ENCODE measurements at regions not wholly inside any gene's neighbourhood (a gene's known extent, or its start where the extent isn't known, plus 50 kb on each side); places are given as distances from the start of the nearest gene placed in this dataset.

GRCh38 chr21:29470397-29470796 lies 171.7 kb downstream of the BACH1 start:
- no peak for DNase-seq (ENCODE audit: insufficient read length, low spot score, missing footprints)
- no peak overlapping the region for H2AFZ ChIP-seq (ENCODE audit: low read length)
- H3K27ac ChIP-seq (ENCODE audit: low read depth, low read length): no peak overlapping the region
- H3K4me2 ChIP-seq (ENCODE audit: insufficient read depth, low read length): no peak overlapping the region
- no peaks in the 10 kb centered on the region for H3K79me2 ChIP-seq (ENCODE audit: insufficient read depth, low read length)
- no peak overlapping the region for H3K4me3 ChIP-seq (ENCODE audit: insufficient read depth, low read length)
- no peaks in the 10 kb centered on the region for H3K27me3 ChIP-seq (ENCODE audit: insufficient read depth, low read length)
- no peaks in the 10 kb centered on the region for H3K36me3 ChIP-seq (ENCODE audit: insufficient read depth, low read length)
- H3K4me1 ChIP-seq (ENCODE audit: insufficient read depth, low read length): no peaks in the 10 kb centered on the region
- no peak for TF ChIP-seq CTCF (IDR thresholded peaks at IDR 0.05; ENCODE audit: extremely low read depth, low read depth, low read length)
- H3K9me3 ChIP-seq (ENCODE audit: low read depth, low read length): no peaks in the 10 kb centered on the region
- H4K20me1 ChIP-seq (ENCODE audit: insufficient read depth, low read length): no peaks in the 10 kb centered on the region

- TF ChIP-seq CTCF (IDR thresholded peaks at IDR 0.05; ENCODE audit: extremely low read depth, low read depth, low read length): no peak
- no peaks in the 10 kb centered on the region for H3K36me3 ChIP-seq (ENCODE audit: insufficient read depth, low read length)
- no peak overlapping the region for H3K4me2 ChIP-seq (ENCODE audit: insufficient read depth, low read length)
- peaks cover 23% of the 10 kb centered on the region for H3K4me1 ChIP-seq (ENCODE audit: insufficient read depth, low read length)
- H2AFZ ChIP-seq (ENCODE audit: low read length): no peak overlapping the region
- no peaks in the 10 kb centered on the region for H4K20me1 ChIP-seq (ENCODE audit: insufficient read depth, low read length)
- no peak for DNase-seq (ENCODE audit: insufficient read length, low spot score, missing footprints)
- no peak overlapping the region for H3K27ac ChIP-seq (ENCODE audit: low read depth, low read length)
- no peaks in the 10 kb centered on the region for H3K79me2 ChIP-seq (ENCODE audit: insufficient read depth, low read length)
- no peaks in the 10 kb centered on the region for H3K27me3 ChIP-seq (ENCODE audit: insufficient read depth, low read length)
- H3K4me3 ChIP-seq (ENCODE audit: insufficient read depth, low read length): no peak overlapping the region
- H3K9me3 ChIP-seq (ENCODE audit: low read depth, low read length): no peaks in the 10 kb centered on the region
Measured at GRCh38 chr21:29473808-29474207, 175.1 kb downstream of the BACH1 start.

- H2AFZ ChIP-seq (ENCODE audit: low read length): no peak overlapping the region
Measured at GRCh38 chr21:29475329-29475728, 176.6 kb downstream of the BACH1 start.

GRCh38 chr21:29477347-29477746 lies 178.6 kb downstream of the BACH1 start:
- Histone ChIP-seq H3K4me1 (ENCODE audit: insufficient read depth, low read length) (peaks cover 31% of the 10 kb centered on the region), H3K27me3 (ENCODE audit: insufficient read depth, low read length) (no peaks in the 10 kb centered on the region), H3K4me3 (ENCODE audit: insufficient read depth, low read length) (no peak overlapping the region), H3K36me3 (ENCODE audit: insufficient read depth, low read length) (no peaks in the 10 kb centered on the region), H3K9me3 (ENCODE audit: low read depth, low read length) (no peaks in the 10 kb centered on the region), H4K20me1 (ENCODE audit: insufficient read depth, low read length) (no peaks in the 10 kb centered on the region), H2AFZ (ENCODE audit: low read length) (no peak overlapping the region), H3K79me2 (ENCODE audit: insufficient read depth, low read length) (no peaks in the 10 kb centered on the region), H3K4me2 (ENCODE audit: insufficient read depth, low read length) (peak overlapping the region; percentile 80), H3K27ac (ENCODE audit: low read depth, low read length) (peak overlapping the region; percentile 58)
- DNase-seq (ENCODE audit: insufficient read length, low spot score, missing footprints): no peak
- no peak for TF ChIP-seq CTCF (IDR thresholded peaks at IDR 0.05; ENCODE audit: extremely low read depth, low read depth, low read length)

More at GRCh38 chr21:29475329-29475728, 176.6 kb downstream of the BACH1 start:
- no peak for TF ChIP-seq CTCF (IDR thresholded peaks at IDR 0.05; ENCODE audit: extremely low read depth, low read depth, low read length)
- H3K27me3 ChIP-seq (ENCODE audit: insufficient read depth, low read length): no peaks in the 10 kb centered on the region
- no peaks in the 10 kb centered on the region for H3K9me3 ChIP-seq (ENCODE audit: low read depth, low read length)
- H3K79me2 ChIP-seq (ENCODE audit: insufficient read depth, low read length): no peaks in the 10 kb centered on the region
- peaks cover 23% of the 10 kb centered on the region for H3K4me1 ChIP-seq (ENCODE audit: insufficient read depth, low read length)
- H4K20me1 ChIP-seq (ENCODE audit: insufficient read depth, low read length): no peaks in the 10 kb centered on the region
- H3K4me2 ChIP-seq (ENCODE audit: insufficient read depth, low read length): no peak overlapping the region
- no peak for DNase-seq (ENCODE audit: insufficient read length, low spot score, missing footprints)
- H3K4me3 ChIP-seq (ENCODE audit: insufficient read depth, low read length): no peak overlapping the region
- H3K36me3 ChIP-seq (ENCODE audit: insufficient read depth, low read length): no peaks in the 10 kb centered on the region
- no peak overlapping the region for H3K27ac ChIP-seq (ENCODE audit: low read depth, low read length)
